Mammary epithelial cell (primary cell): ENCODE measurements at regions not wholly inside any gene's neighbourhood (a gene's known extent, or its start where the extent isn't known, plus 50 kb on each side); places are given as distances from the start of the nearest gene placed in this dataset.

Source experiments
- CTCF ChIP-seq, 2 donors: IDR thresholded peaks in 1 of 2; conservative IDR thresholded peaks in 1 of 2; 2 replicates each; pipeline ENCODE4 v1.5.1; 2011 to 2012; ENCODE audit warnings: inconsistent platforms in 2 of 2, low read length in 2 of 2, mild to moderate bottlenecking in 2 of 2, control low read depth in 1 of 2, low read depth in 1 of 2; ENCODE audit not compliant: insufficient read depth in 1 of 2; ENCODE audit errors: extremely low read depth in 1 of 2
- EZH2 ChIP-seq: IDR thresholded peaks from 2 replicates; pipeline ENCODE4 v1.6.1; 2012; ENCODE audit warnings: low read length, inconsistent platforms, borderline replicate concordance

- no peak for TF ChIP-seq CTCF (conservative IDR thresholded peaks at IDR 0.05 in 1 of 2, IDR thresholded peaks at IDR 0.05 in 1 of 2; ENCODE audit: extremely low read depth in 1 of 2, insufficient read depth in 1 of 2, low read depth in 1 of 2, low read length in 2 of 2)
- no peak for TF ChIP-seq EZH2
Measured at GRCh38 chr1:80447526-80447925, 1353.2 kb upstream of the ADGRL2 start.
